ENCODE measurements at regions not wholly inside any gene's neighbourhood (a gene's known extent, or its start where the extent isn't known, plus 50 kb on each side); places are given as distances from the start of the nearest gene placed in this dataset.
"Not testable (repeated sequence)": the region's sequence is repeated elsewhere in the genome, so short reads cannot be mapped to it uniquely, and the experiment has no call there.

GRCh38 chrX:123788193-123788592 is 55.3 kb upstream of the THOC2 start:
- H3K4me3 ChIP-seq (ENCODE audit: low read depth, poor library complexity, severe bottlenecking); intact Hi-C loops (cut with DNase I; ENCODE audit: low total_unique reads): not testable (repeated sequence)
- WGBS, 2 donors, result 64 to 72% methylated on average over 15 of the region's 15 CpGs
- DNase-seq (ENCODE audit: low spot score in 2 of 2), result peak in 1 of 2 donors; percentile 32

- intact Hi-C loops (cut with DNase I; ENCODE audit: low total_unique reads), result no loop called here
- TF ChIP-seq POLR2A (IDR thresholded peaks at IDR 0.05), result no peak
- no peak for TF ChIP-seq CTCF (IDR thresholded peaks at IDR 0.05)
- DNase-seq (ENCODE audit: low spot score in 2 of 2), result no peak
- H3K4me3 ChIP-seq (ENCODE audit: low read depth, poor library complexity, severe bottlenecking), result no peak overlapping the region
Observed at GRCh38 chrX:123788744-123789143, 55.9 kb upstream of the THOC2 start.

GRCh38 chrX:123797543-123798447 is 62.1 kb upstream of the XIAP start:
- DNase-seq (ENCODE audit: low spot score in 2 of 2), result peak in 1 of 2 donors; percentile 32
- 87 to 95% methylated on average over 8 of the region's 8 CpGs for WGBS, 2 donors
- TF ChIP-seq CTCF (IDR thresholded peaks at IDR 0.05) (no peak), POLR2A (IDR thresholded peaks at IDR 0.05) (no peak)
- intact Hi-C loops (cut with DNase I; ENCODE audit: low total_unique reads), result no loop called here
- no peak overlapping the region for H3K4me3 ChIP-seq (ENCODE audit: low read depth, poor library complexity, severe bottlenecking)

GRCh38 chrX:123798706-123799430 is 61.0 kb upstream of the XIAP start:
- H3K4me3 ChIP-seq (ENCODE audit: low read depth, poor library complexity, severe bottlenecking); DNase-seq (ENCODE audit: low spot score in 2 of 2); intact Hi-C loops (cut with DNase I; ENCODE audit: low total_unique reads): not testable (repeated sequence)
- 70 to 90% methylated on average over 3 to 13 of the region's 13 CpGs for WGBS, 2 donors

- H3K4me3 ChIP-seq (ENCODE audit: low read depth, poor library complexity, severe bottlenecking), result no peak overlapping the region
- intact Hi-C loops (cut with DNase I; ENCODE audit: low total_unique reads), result no loop called here
- no peak for DNase-seq (ENCODE audit: low spot score in 2 of 2)
- TF ChIP-seq CTCF (IDR thresholded peaks at IDR 0.05) (no peak), POLR2A (IDR thresholded peaks at IDR 0.05) (no peak)
- 25 to 67% methylated on average over 2 of the region's 2 CpGs for WGBS, 2 donors
Observed at GRCh38 chrX:123801901-123802300, 58.0 kb upstream of the XIAP start.

GRCh38 chrX:123803331-123803983 is 56.4 kb upstream of the XIAP start:
- H3K4me3 ChIP-seq (ENCODE audit: low read depth, poor library complexity, severe bottlenecking), result no peak overlapping the region
- intact Hi-C loops (cut with DNase I; ENCODE audit: low total_unique reads), result no loop called here
- TF ChIP-seq POLR2A (IDR thresholded peaks at IDR 0.05), result no peak
- no peak for TF ChIP-seq CTCF (IDR thresholded peaks at IDR 0.05)
- 10 to 29% methylated on average over 4 of the region's 4 CpGs for WGBS, 2 donors
- peak in 1 of 2 donors; percentile 28 for DNase-seq (ENCODE audit: low spot score in 2 of 2)

GRCh38 chrX:123803984-123804365 is 55.9 kb upstream of the XIAP start:
- not testable (repeated sequence) for DNase-seq (ENCODE audit: low spot score in 2 of 2)
- WGBS, 2 donors, result 82 to 86% methylated on average over 4 of the region's 4 CpGs

More at GRCh38 chrX:123803984-123804365, 55.9 kb upstream of the XIAP start:
- intact Hi-C loops (cut with DNase I; ENCODE audit: low total_unique reads); H3K4me3 ChIP-seq (ENCODE audit: low read depth, poor library complexity, severe bottlenecking): not testable (repeated sequence)

Data from lower leg skin (tissue), 4 donors.